Mesendoderm (in vitro differentiated cells): ENCODE measurements at regions not wholly inside any gene's neighbourhood (a gene's known extent, or its start where the extent isn't known, plus 50 kb on each side); places are given as distances from the start of the nearest gene placed in this dataset.

ENCODE experiments used
- DNase-seq: peaks from one replicate; pipeline ENCODE4 v3.0.0; 2013
- H2AK5ac ChIP-seq: 2 replicates; pipeline ENCODE4 v1.6.1; 2013; ENCODE audit warnings: low read length, inconsistent platforms
- H2BK120ac ChIP-seq: 2 replicates; pipeline ENCODE4 v1.6.1; 2013; ENCODE audit warnings: low read depth, mild to moderate bottlenecking, low read length, moderate library complexity, mixed read lengths
- H2BK15ac ChIP-seq: replicated peaks from 2 replicates; pipeline ENCODE4 v1.6.1; 2013; ENCODE audit warnings: low read depth, mild to moderate bottlenecking, moderate library complexity
- H2BK5ac ChIP-seq: 2 replicates; pipeline ENCODE4 v1.6.1; 2013; ENCODE audit warnings: low read length, inconsistent platforms
- H3K18ac ChIP-seq: 2 replicates; pipeline ENCODE4 v1.6.1; 2013; ENCODE audit warnings: mild to moderate bottlenecking, low read length, mixed read lengths
- H3K23ac ChIP-seq: one replicate; pipeline ENCODE4 v1.6.1; 2013; ENCODE audit warnings: low read length
- H3K27ac ChIP-seq: 2 replicates; pipeline ENCODE4 v1.5.1; 2013; ENCODE audit warnings: low read depth, mild to moderate bottlenecking, inconsistent platforms, low read length, moderate library complexity
- H3K27me3 ChIP-seq: 2 replicates; pipeline ENCODE4 v1.6.1; 2013; ENCODE audit warnings: low read length, control low read depth, mild to moderate bottlenecking, inconsistent platforms; ENCODE audit not compliant: insufficient read depth, poor library complexity
- H3K36me3 ChIP-seq: 2 replicates; pipeline ENCODE4 v1.6.1; 2013; ENCODE audit warnings: low read length, inconsistent platforms; ENCODE audit not compliant: control insufficient read depth, insufficient read depth
- H3K4ac ChIP-seq: one replicate; pipeline ENCODE4 v1.6.1; 2013; ENCODE audit warnings: low read depth, mild to moderate bottlenecking, low read length, moderate library complexity
- H3K4me1 ChIP-seq: 2 replicates; pipeline ENCODE4 v1.6.1; 2013; ENCODE audit warnings: low read depth, low read length, inconsistent platforms; ENCODE audit not compliant: control insufficient read depth
- H3K4me2 ChIP-seq: 2 replicates; pipeline ENCODE4 v1.6.1; 2013; ENCODE audit warnings: low read length
- H3K4me3 ChIP-seq: 2 replicates; pipeline ENCODE4 v1.5.1; 2013; ENCODE audit warnings: mild to moderate bottlenecking, low read length
- H3K56ac ChIP-seq: one replicate; pipeline ENCODE4 v1.6.1; 2013; ENCODE audit warnings: low read length
- H3K79me1 ChIP-seq: 2 replicates; pipeline ENCODE4 v1.6.1; 2013; ENCODE audit warnings: low read length, inconsistent platforms
- H3K79me2 ChIP-seq: 2 replicates; pipeline ENCODE4 v1.6.1; 2013; ENCODE audit warnings: mild to moderate bottlenecking, low read length; ENCODE audit not compliant: control insufficient read depth, insufficient read depth
- H3K9ac ChIP-seq: 2 replicates; pipeline ENCODE4 v1.6.1; 2013; ENCODE audit warnings: low read length, inconsistent platforms
- H4K5ac ChIP-seq: one replicate; pipeline ENCODE4 v1.6.1; 2013; ENCODE audit warnings: low read length
- H4K8ac ChIP-seq: one replicate; pipeline ENCODE4 v1.6.1; 2013; ENCODE audit warnings: low read depth, mild to moderate bottlenecking, control low read depth, low read length, moderate library complexity
- WGBS: extraction: QIAGEN DNeasy Blood & Tissue Kit; methylation state at CpG from one replicate; pipeline ENCODE4 v1.1.7; 2013; ENCODE audit warnings: low lambda C conversion rate, missing lambda C conversion rate; ENCODE audit not compliant: insufficient coverage; ENCODE audit errors: extremely low coverage; 5-methylcytosine and 5-hydroxymethylcytosine counted together

DNA sequence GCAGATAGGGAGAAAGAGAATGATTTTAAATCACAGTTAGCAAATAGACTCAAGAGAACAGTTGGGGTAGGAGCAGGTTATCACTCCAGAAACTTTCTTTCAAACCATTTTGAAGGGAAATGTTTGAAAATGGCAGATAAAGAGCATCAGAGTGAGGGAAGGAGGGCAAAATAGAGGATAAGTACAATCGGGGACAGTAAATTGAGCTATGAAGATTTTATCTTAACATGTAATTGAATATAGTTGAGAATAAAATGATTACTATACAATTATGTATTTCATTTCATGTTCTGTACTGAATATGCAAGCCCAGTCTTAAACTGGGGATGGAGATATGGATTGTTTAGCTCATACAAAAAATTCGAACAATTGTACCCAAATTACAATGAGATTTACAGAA, 54.0 kb downstream of the MAP10 start:
- DNase-seq: no peak
- Histone ChIP-seq H3K9ac (no peak overlapping the region), H3K27me3 (no peaks in the 10 kb centered on the region), H3K4me3 (no peak overlapping the region), H3K4me2 (no peak overlapping the region), H4K8ac (no peak overlapping the region), H3K79me2 (no peaks in the 10 kb centered on the region), H3K27ac (no peak overlapping the region), H3K4me1 (no peaks in the 10 kb centered on the region), H3K56ac (no peak overlapping the region), H3K23ac (no peak overlapping the region), H2AK5ac (no peak overlapping the region), H3K18ac (no peak overlapping the region), H3K79me1 (no peaks in the 10 kb centered on the region), H3K36me3 (no peaks in the 10 kb centered on the region), H3K4ac (no peak overlapping the region), H2BK15ac (no peak overlapping the region), H2BK120ac (no peak overlapping the region), H4K5ac (no peak overlapping the region), H2BK5ac (no peak overlapping the region)
- WGBS: no CpG with 5 or more reads among the region's 2 CpGs

DNA sequence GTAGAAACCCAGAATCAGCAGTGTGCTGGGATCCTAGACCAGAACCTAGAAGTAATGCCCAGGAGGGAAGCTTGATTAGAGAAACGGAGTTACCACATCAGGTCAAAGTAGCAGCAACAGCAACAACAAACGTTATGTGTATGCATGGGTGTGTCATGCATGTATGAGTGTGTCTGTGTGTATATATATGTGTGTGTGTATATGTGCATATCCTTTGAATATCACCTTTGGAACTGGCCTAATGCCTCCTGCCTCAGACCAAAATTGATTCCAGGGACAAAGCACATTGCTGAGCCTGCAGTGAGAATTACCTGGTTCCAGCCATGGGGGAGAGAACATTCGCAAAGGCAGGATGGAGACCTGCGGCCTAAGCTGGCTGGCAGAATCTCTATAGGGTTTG, 55.9 kb downstream of the MAP10 start:
- H2AK5ac ChIP-seq: no peak overlapping the region
- H3K79me1 ChIP-seq: no peaks in the 10 kb centered on the region
- no peak overlapping the region for H3K9ac ChIP-seq
- no peaks in the 10 kb centered on the region for H3K27me3 ChIP-seq
- H3K36me3 ChIP-seq: no peaks in the 10 kb centered on the region
- no peak overlapping the region for H2BK120ac ChIP-seq
- H3K4me2 ChIP-seq: no peak overlapping the region
- H3K79me2 ChIP-seq: no peaks in the 10 kb centered on the region
- no peak overlapping the region for H3K18ac ChIP-seq
- H4K8ac ChIP-seq: no peak overlapping the region
- H3K23ac ChIP-seq: no peak overlapping the region
- no peak overlapping the region for H3K4ac ChIP-seq
- no peak overlapping the region for H4K5ac ChIP-seq
- no peak overlapping the region for H2BK15ac ChIP-seq
- no CpG with 5 or more reads among the region's 4 CpGs for WGBS
- no peak for DNase-seq
- H3K56ac ChIP-seq: no peak overlapping the region
- no peak overlapping the region for H2BK5ac ChIP-seq
- no peak overlapping the region for H3K4me3 ChIP-seq
- H3K4me1 ChIP-seq: no peaks in the 10 kb centered on the region
- H3K27ac ChIP-seq: no peak overlapping the region

DNA sequence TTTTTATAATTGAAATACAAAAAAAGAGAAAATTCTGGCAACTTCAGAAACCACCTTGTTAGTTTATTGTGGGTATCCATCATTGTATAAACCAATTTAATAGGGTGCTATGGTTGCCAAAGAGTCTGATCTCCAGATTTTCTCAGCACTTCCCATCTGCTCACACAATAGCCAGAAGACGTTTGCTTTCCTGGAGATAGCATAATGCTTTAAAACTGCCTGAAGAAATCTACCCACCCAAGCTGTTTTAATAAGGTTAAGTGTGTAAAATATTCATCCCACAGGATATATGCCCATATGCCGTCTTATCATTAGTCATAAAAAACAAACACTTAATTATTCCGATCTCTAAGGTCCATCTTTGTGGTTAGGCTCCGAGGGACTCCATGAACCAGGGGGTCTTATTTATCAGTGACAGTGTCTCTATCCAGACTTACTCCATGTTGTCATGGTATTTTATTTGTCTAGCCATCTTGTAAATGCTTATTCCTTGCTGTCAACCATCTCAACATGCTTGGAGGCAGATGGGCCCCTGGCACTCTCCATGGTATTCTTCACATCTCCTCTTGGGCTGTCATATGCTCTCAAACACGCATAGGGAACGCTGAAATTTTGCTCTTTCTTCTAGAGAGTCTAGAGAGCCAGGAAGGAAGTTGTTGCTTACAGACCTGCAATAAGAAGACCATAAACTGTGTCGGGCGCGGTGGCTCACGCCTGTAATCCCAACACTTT, 58.5 kb downstream of the MAP10 start:
- H3K79me2 ChIP-seq: no peaks in the 10 kb centered on the region
- H2BK5ac ChIP-seq: no peak overlapping the region
- no peak overlapping the region for H3K18ac ChIP-seq
- H2AK5ac ChIP-seq: no peak overlapping the region
- H3K4ac ChIP-seq: no peak overlapping the region
- H3K4me3 ChIP-seq: no peak overlapping the region
- no peak overlapping the region for H4K8ac ChIP-seq
- no peak overlapping the region for H3K27ac ChIP-seq
- H2BK15ac ChIP-seq: no peak overlapping the region
- no peaks in the 10 kb centered on the region for H3K27me3 ChIP-seq
- H3K9ac ChIP-seq: no peak overlapping the region
- H3K4me1 ChIP-seq: no peaks in the 10 kb centered on the region
- H3K4me2 ChIP-seq: no peak overlapping the region
- WGBS: no CpG with 5 or more reads among the region's 10 CpGs
- H4K5ac ChIP-seq: no peak overlapping the region
- no peaks in the 10 kb centered on the region for H3K79me1 ChIP-seq
- H3K56ac ChIP-seq: no peak overlapping the region
- no peak overlapping the region for H2BK120ac ChIP-seq
- H3K36me3 ChIP-seq: no peaks in the 10 kb centered on the region
- no peak for DNase-seq
- no peak overlapping the region for H3K23ac ChIP-seq

DNA sequence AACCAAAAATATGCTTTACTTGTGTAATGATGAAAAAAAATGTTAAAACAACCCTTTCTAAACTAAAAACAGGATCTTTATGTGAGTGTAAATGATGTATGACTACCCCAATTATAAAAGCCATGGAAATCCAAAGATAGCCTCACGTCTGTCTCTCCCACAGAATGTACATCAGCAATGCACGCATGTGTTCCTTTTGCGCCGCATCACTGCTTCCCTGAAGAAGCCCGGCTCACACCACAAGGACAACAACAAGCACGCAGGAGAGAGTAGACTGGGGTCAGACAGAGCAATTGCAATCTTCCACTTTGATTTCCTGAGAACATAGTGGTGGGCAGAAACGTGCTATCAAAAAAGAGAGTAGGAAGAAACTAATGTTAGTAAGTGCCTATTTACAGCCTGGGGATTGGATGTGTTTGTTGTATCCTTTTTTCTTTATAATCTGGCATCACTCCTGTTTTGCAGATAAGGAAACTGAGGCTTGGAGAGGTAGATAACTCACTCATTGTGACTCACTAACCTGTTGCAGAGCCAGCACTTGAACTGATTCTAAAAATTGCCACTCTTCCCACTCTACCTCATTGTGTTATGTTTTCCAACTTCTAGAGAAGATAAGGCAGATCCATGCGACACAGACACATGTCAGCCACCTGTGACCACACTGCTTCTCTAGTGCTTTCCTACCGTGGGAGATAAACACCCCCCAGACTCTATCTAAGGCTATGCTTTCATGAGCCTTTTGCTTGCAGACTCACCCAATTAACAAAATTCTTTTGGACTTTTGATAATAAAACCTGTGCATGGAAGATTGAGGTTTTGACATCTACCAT, 60.1 kb downstream of the MAP10 start:
- Histone ChIP-seq H3K4ac (no peak overlapping the region), H3K23ac (no peak overlapping the region), H2BK15ac (no peak overlapping the region), H3K36me3 (no peaks in the 10 kb centered on the region), H2AK5ac (no peak overlapping the region), H3K79me2 (no peaks in the 10 kb centered on the region), H3K56ac (no peak overlapping the region), H3K27me3 (no peaks in the 10 kb centered on the region), H3K4me2 (no peak overlapping the region), H3K27ac (no peak overlapping the region), H4K8ac (no peak overlapping the region), H3K79me1 (no peaks in the 10 kb centered on the region), H3K4me3 (no peak overlapping the region), H4K5ac (no peak overlapping the region), H3K18ac (no peak overlapping the region), H3K9ac (no peak overlapping the region), H2BK5ac (no peak overlapping the region), H2BK120ac (no peak overlapping the region), H3K4me1 (no peaks in the 10 kb centered on the region)
- no peak for DNase-seq
- no CpG with 5 or more reads among the region's 9 CpGs for WGBS

DNA sequence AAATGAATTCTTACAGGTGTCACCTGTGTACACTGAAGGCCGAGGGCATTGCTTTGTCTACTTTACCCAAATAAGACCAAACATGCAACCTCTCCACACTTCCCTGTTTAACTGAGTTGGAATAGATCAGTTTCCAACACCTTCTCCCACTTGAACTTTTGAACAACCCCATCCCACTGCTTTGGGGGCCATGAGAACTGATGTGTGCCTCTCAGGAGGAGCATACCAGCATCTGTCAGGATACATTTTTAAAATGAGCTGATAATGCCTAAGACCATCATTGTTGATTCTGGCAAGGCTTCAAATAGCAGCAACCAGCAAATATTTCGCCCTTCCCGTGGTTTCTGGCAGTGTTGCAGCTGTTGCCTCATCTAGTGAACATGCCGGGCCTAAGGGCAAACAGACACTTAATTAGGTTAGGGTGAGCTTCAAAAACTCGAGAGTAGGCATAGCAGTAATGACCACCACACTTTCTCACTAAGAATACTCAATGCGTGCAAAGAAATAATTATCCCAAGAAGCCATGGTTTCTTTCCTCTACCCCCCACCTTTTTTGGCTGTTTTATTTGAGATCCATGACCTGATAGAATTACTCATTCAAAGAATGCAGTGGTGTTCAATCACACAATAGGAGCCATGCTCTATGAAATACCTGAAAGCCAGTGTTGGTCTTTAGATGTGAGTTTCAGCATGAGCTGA, 63.7 kb downstream of the MAP10 start:
- Histone ChIP-seq H3K4me3 (no peak overlapping the region), H3K4me2 (no peak overlapping the region), H2BK120ac (no peak overlapping the region), H3K4me1 (no peaks in the 10 kb centered on the region), H3K27me3 (no peaks in the 10 kb centered on the region), H4K8ac (no peak overlapping the region), H3K79me2 (no peaks in the 10 kb centered on the region), H3K27ac (no peak overlapping the region), H3K79me1 (no peaks in the 10 kb centered on the region), H3K36me3 (no peaks in the 10 kb centered on the region), H2BK5ac (no peak overlapping the region), H4K5ac (no peak overlapping the region), H2BK15ac (no peak overlapping the region), H3K23ac (no peak overlapping the region), H3K56ac (no peak overlapping the region), H3K4ac (no peak overlapping the region), H3K9ac (no peak overlapping the region), H3K18ac (no peak overlapping the region), H2AK5ac (no peak overlapping the region)
- peak; percentile 45 for DNase-seq
- WGBS: no CpG with 5 or more reads among the region's 6 CpGs
